OCI-M2 (cell line): ENCODE measurements at regions not wholly inside any gene's neighbourhood (a gene's known extent, or its start where the extent isn't known, plus 50 kb on each side); places are given as distances from the start of the nearest gene placed in this dataset.
"Not testable (repeated sequence)": the region's sequence is repeated elsewhere in the genome, so short reads cannot be mapped to it uniquely, and the experiment has no call there.

Experiments used
- DNase-seq: peaks from one replicate; lab custom pipeline; 2025; ENCODE audit not compliant: unreplicated experiment; lab: John Stamatoyannopoulos, UW

GRCh38 chr3:88657459-88657858, 450.0 kb upstream of the EPHA3 start:
- no peak for DNase-seq

GRCh38 chr3:88661433-88661824, 446.0 kb upstream of the EPHA3 start:
- no peak for DNase-seq

GRCh38 chr3:88668180-88668579, 439.2 kb upstream of the EPHA3 start:
- DNase-seq, result no peak

GRCh38 chr3:88671573-88671972, 435.8 kb upstream of the EPHA3 start:
- no peak for DNase-seq

- DNase-seq, result no peak
Measured at GRCh38 chr3:88677298-88677697, 430.1 kb upstream of the EPHA3 start.

- DNase-seq, result no peak
Measured at GRCh38 chr3:88678747-88679146, 428.7 kb upstream of the EPHA3 start.

GRCh38 chr3:88690287-88690686, 417.1 kb upstream of the EPHA3 start:
- DNase-seq, result no peak

GRCh38 chr3:88691081-88691480, 416.3 kb upstream of the EPHA3 start:
- no peak for DNase-seq

GRCh38 chr3:88703501-88704059, 403.8 kb upstream of the EPHA3 start:
- no peak for DNase-seq

- DNase-seq, result no peak
Measured at GRCh38 chr3:88704338-88704737, 403.1 kb upstream of the EPHA3 start.

GRCh38 chr3:88707837-88708236, 399.6 kb upstream of the EPHA3 start:
- DNase-seq, result no peak

GRCh38 chr3:88712552-88712951, 394.9 kb upstream of the EPHA3 start:
- no peak for DNase-seq

GRCh38 chr3:88713233-88713691, 394.2 kb upstream of the EPHA3 start:
- no peak for DNase-seq

- DNase-seq, result no peak
Measured at GRCh38 chr3:88725440-88726165, 381.8 kb upstream of the EPHA3 start.

GRCh38 chr3:88732186-88732585, 375.2 kb upstream of the EPHA3 start:
- DNase-seq, result no peak

- no peak for DNase-seq
Measured at GRCh38 chr3:88742106-88742505, 365.3 kb upstream of the EPHA3 start.

- DNase-seq, result no peak
Measured at GRCh38 chr3:88742674-88743507, 364.5 kb upstream of the EPHA3 start.

- DNase-seq, result no peak
Measured at GRCh38 chr3:88744896-88745295, 362.5 kb upstream of the EPHA3 start.

- not testable (repeated sequence) for DNase-seq
Measured at GRCh38 chr3:88747145-88747544, 360.3 kb upstream of the EPHA3 start.

- DNase-seq, result no peak
Measured at GRCh38 chr3:88758676-88759075, 348.7 kb upstream of the EPHA3 start.

- DNase-seq, result no peak
Measured at GRCh38 chr3:88767746-88768145, 339.7 kb upstream of the EPHA3 start.

GRCh38 chr3:88773766-88774165, 333.7 kb upstream of the EPHA3 start:
- no peak for DNase-seq
